ENCODE measurements at regions not wholly inside any gene's neighbourhood (a gene's known extent, or its start where the extent isn't known, plus 50 kb on each side); places are given as distances from the start of the nearest gene placed in this dataset.

GRCh38 chr11:112357488-112357887 lies 96.8 kb upstream of the PLET1 start:
- no peak for ATAC-seq

DNA sequence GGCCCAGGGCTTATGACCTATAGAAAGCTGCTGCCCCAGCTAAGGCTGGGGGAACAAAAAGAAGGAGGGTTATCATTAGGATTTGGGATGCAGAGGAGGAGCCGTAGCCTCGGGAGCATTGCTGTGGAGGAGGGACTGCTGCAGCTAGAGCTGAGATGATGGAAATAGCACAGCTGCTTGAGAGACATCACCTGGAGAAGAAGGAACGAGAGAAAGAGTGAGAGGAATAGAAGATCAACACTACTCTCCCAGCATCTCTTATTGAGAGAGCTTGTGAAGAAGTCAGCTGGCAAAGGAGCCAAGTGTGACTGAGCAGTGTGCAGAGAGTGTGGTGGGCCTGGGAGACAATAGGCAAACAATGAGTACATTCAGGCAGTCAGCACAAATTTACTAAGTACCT lies 100.7 kb upstream of the PLET1 start:
- ATAC-seq = no peak

GRCh38 chr11:112363527-112363926 lies 102.9 kb upstream of the PLET1 start:
- no peak for ATAC-seq

DNA sequence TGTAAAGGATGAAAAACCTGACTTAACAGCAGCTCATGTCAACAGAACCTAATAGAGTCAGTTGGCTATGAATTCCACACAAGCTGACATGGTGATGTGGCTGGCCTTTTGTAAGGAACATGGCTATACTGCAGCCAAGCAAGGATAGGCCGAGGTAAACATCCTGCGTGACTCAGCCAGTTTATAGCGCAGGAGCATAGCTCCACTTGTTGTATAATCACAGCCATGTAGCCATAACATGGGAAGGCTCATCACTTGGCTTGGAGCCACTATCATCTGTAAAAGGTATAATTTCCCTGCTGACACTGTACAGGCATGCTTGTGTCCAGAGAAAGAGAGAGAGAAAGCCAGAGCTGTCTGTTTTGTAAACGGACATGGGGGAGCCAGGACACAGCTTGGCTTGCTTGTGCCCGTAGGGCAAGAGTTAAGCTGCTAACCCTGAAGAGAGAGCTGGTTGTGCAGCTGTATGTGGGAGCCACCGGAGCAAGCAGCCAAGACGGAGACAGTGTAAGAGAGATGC lies 104.4 kb upstream of the PLET1 start:
- ATAC-seq = no peak

GRCh38 chr11:112366012-112366411 lies 105.4 kb upstream of the PLET1 start:
- ATAC-seq = no peak

DNA sequence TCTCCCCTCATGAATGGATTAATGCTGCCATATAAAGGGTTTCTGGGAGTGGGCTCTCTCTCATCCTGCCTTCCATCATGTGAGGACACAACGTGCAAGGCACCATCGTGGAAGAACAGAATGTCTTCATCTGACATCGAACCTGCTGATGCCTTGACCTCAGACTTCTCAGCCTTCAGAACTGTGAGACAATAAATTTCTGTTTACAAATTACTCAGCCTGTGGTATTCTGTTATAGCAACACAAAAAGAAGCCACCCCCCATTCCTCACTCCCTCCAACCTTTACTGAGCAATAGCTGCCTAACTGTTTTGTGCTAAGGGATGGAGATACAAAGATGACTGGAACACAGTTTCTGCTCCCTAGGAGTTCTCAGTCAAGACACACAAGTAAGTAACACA lies 106.1 kb upstream of the PLET1 start:
- ATAC-seq = no peak

GRCh38 chr11:112367461-112367860 lies 106.8 kb upstream of the PLET1 start:
- no peak for ATAC-seq

- no peak for ATAC-seq
These were observed 107.2 kb upstream of the PLET1 start for GRCh38 chr11:112367895-112368294.

- no peak for ATAC-seq
These were observed 107.7 kb upstream of the PLET1 start for GRCh38 chr11:112368381-112368780.

GRCh38 chr11:112369374-112369773 lies 108.7 kb upstream of the PLET1 start:
- no peak for ATAC-seq

GRCh38 chr11:112369916-112370315 lies 109.3 kb upstream of the PLET1 start:
- ATAC-seq = no peak

GRCh38 chr11:112374486-112375140 lies 114.0 kb upstream of the PLET1 start:
- ATAC-seq = no peak

GRCh38 chr11:112377946-112378345 lies 117.3 kb upstream of the PLET1 start:
- ATAC-seq = no peak

DNA sequence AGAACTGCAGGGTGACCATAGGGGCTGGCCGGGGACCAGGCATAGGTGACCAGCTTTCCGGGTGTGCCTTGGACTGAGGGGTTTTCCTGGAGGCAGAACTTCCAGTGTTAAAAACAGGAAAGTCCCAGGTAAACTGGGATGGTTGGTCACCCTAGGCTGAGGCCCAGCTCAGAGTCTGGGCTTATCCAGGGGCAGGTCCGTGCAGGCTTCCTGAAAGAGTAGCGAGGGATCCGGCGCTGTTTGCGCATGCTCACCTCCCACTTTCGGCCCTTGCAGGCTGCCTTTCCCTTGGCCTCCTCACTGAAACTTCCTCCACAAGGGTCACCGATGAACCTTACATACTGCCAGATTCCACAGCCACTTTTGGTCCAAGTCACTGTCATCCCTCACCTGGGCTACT lies 119.8 kb upstream of the PLET1 start:
- no peak for ATAC-seq

DNA sequence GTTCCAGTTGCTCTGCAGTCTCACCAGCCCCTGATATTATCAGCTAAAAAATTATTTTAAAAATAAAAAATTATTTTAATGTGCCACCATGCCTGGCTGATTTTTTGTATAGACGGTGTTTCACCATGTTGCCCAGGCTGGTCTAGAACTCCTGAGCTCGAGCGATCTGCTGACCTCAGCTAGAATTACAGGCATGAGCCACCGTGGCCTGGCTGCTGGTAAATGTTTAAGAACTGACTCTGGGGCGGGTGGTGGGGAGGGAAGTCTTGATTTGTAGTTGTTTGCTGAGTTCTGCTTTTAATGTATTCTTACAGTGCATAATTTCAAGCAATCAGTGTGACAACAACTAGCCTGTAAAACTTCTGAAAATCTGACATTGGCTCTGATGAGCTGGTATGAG lies 120.9 kb upstream of the PLET1 start:
- ATAC-seq = no peak

GRCh38 chr11:112382561-112382960 lies 121.9 kb upstream of the PLET1 start:
- no peak for ATAC-seq

DNA sequence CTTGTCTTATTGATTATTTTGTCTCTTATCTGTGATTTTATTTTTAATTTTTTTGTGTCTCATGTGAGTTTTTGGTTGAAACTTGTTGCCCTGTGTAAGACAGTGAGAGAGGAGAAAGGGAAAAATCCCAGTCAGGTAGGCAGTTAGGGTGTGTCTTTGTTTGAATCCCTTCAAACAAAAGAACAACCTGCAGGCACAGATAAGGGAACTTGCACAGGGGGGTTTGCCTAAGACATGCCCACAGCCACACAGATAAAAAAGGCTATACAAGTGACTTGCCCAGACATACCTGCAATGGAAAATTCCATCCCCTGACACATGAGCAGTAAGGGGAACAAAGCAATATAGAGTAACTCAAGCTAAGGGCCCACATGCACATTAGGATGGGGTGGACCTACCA lies 127.8 kb upstream of the PLET1 start:
- no peak for ATAC-seq

DNA sequence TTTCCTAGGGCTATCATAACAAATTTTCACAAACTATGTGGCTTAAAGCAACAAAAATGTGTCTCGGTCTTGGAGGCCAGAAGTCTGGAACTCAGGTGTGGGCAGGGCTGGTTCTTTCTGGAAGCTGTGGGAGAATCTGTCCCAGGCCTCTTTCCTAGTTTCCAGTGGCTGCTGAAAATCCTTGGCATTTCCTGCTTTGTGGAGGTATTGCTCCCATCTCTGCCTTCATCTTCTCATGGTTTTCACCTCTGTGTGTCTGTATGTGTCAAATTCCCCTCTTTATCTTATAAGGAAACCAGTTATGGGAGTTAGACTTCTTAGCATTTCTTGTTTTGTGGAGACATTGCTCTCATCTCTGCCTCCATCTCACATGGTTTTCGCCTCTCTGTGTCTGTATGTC lies 130.4 kb upstream of the PLET1 start:
- no peak for ATAC-seq

GRCh38 chr11:112392904-112393303 lies 132.2 kb upstream of the PLET1 start:
- ATAC-seq = no peak

- ATAC-seq = no peak
These were observed 133.6 kb upstream of the PLET1 start for GRCh38 chr11:112394304-112394703.

DNA sequence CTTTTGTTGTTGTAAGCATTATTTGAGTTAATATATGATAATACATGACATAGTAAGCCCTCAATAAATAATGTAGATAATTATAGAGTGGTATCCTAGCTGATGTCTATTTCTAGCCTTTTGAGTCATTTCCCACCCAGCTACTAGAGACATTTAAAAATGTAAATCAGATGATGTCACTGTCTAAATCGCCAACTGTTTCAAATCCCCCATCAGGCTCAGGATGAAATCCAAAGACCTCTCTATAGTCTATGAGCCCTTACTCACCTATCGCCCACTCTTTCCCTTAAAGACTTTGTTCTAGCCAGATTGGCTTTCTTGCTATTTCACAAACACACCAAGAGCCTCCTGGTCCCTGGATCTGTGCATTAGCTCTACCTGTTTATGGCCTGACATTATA lies 135.4 kb upstream of the PLET1 start:
- no peak for ATAC-seq

GRCh38 chr11:112398798-112399478 lies 138.3 kb upstream of the PLET1 start:
- no peak for ATAC-seq

GRCh38 chr11:112400476-112401014 lies 139.9 kb upstream of the PLET1 start:
- ATAC-seq = no peak

DNA sequence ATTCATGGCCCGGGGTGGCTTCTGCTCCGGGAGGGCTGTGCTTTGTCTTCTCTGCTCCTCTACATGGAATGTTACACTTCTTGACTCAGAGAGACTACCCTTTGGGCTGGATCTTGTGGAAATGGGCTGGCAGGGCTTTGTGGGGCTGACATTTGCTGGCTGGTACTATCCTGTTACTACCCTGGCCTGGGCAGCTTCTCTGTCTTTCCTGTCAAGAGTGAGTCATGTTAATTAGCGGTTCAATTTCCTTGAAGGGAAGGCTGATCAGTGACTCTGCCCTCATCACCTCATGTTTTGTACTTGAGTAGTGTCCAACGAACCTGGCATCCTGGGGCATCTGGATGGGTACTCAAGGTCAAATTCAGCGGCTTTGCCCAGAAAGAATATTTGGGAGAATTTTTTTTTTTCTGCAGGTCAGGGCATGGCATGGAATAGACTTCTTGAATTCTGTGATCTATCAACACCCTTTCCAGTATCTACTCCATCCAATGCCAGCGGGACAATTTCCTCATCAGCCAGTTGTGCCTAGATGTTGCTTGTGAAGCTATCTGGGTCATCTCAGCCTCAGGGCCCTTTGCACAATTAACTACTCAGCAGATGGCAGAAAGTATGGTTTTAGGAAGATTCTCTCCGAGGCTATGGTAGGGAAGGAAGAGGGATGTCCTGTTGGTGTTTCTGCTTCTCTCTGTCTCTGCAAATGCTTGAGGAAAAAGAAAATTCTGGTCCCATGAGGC lies 140.5 kb upstream of the PLET1 start:
- no peak for ATAC-seq
